H1 (cell line): ENCODE measurements at regions not wholly inside any gene's neighbourhood (a gene's known extent, or its start where the extent isn't known, plus 50 kb on each side); places are given as distances from the start of the nearest gene placed in this dataset.

Experiments
- CTCF ChIA-PET: fragments of 300-600 bp; sonication (Branson Sonifier 250); formaldehyde crosslinking; loops from one replicate; lab custom pipeline; 2021; ENCODE audit not compliant: partially characterized antibody; lab: Charles Lee
- POLR2A ChIA-PET: fragments of 300-600 bp; sonication (Branson Sonifier 250); formaldehyde crosslinking; loops from one replicate; lab custom pipeline; 2021; ENCODE audit warnings: inconsistent platforms; ENCODE audit not compliant: partially characterized antibody; lab: Charles Lee
- DNase-seq, 2 experiments: peaks; one replicate each; pipeline versions ENCODE4 v3.0.0 to v3.0.0-alpha.2; 2010 to 2022; ENCODE audit warnings: low spot score in 2 of 2, low read depth in 1 of 2, mixed read lengths in 1 of 2
- FAIRE-seq: peaks from 2 replicates; lab custom pipeline; 2011; peaks lifted over from hg19 to GRCh38; lab: Jason Lieb, UNC
- H2AFZ ChIP-seq: 2 replicates; pipeline ENCODE4 v1.8.1; 2012; ENCODE audit warnings: low read length, inconsistent platforms
- H2AK5ac ChIP-seq: 2 replicates; pipeline ENCODE4 v1.6.1; 2013; ENCODE audit warnings: low read depth, low read length
- H2BK120ac ChIP-seq: replicated peaks from 2 replicates; pipeline ENCODE3; 2013; ENCODE audit warnings: low read depth, low read length, inconsistent platforms
- H2BK12ac ChIP-seq: 2 replicates; pipeline ENCODE4 v1.6.1; 2013; ENCODE audit warnings: low read depth, low read length
- H2BK15ac ChIP-seq: 2 replicates; pipeline ENCODE4 v1.6.1; 2013; ENCODE audit warnings: low read length
- H2BK20ac ChIP-seq: 2 replicates; pipeline ENCODE4 v1.6.1; 2013; ENCODE audit warnings: low read length
- H2BK5ac ChIP-seq: 2 replicates; pipeline ENCODE4 v1.6.1; 2013; ENCODE audit warnings: low read depth, low read length
- H3K14ac ChIP-seq: 2 replicates; pipeline ENCODE4 v1.6.1; 2013; ENCODE audit warnings: inconsistent platforms; ENCODE audit not compliant: insufficient read length
- H3K18ac ChIP-seq: 2 replicates; pipeline ENCODE4 v1.6.1; 2013; ENCODE audit warnings: low read length; ENCODE audit errors: extremely low read depth
- H3K23ac ChIP-seq: 2 replicates; pipeline ENCODE4 v1.6.1; 2013; ENCODE audit warnings: inconsistent platforms; ENCODE audit not compliant: insufficient read length
- H3K23me2 ChIP-seq: 2 replicates; pipeline ENCODE4 v1.6.1; 2013; ENCODE audit warnings: low read depth, low read length
- H3K27ac ChIP-seq: 2 replicates; pipeline ENCODE4 v1.6.1; 2011; ENCODE audit warnings: low read depth, low read length, inconsistent platforms
- H3K27me3 ChIP-seq, 4 experiments: replicated peaks in 1 of 4; 1 replicate in 1 of 4; 2 replicates in 3 of 4; pipeline versions ENCODE4 v1.6.1 to v1.8.1; 2011 to 2013; ENCODE audit warnings: low read length in 3 of 4, mild to moderate bottlenecking in 3 of 4, inconsistent platforms in 2 of 4, mixed read lengths in 2 of 4, moderate library complexity in 1 of 4; ENCODE audit not compliant: control insufficient read depth in 3 of 4, insufficient read depth in 3 of 4; ENCODE audit errors: extremely low read depth in 1 of 4
- H3K36me3 ChIP-seq, 4 experiments: 2 replicates each; pipeline versions ENCODE4 v1.6.1 to v1.8.1; 2011 to 2013; ENCODE audit warnings: mild to moderate bottlenecking in 4 of 4, low read length in 3 of 4, moderate library complexity in 2 of 4, control low read depth in 1 of 4, inconsistent platforms in 1 of 4; ENCODE audit not compliant: insufficient read depth in 4 of 4, control insufficient read depth in 2 of 4
- H3K4ac ChIP-seq: replicated peaks from 2 replicates; pipeline ENCODE3; 2013; ENCODE audit warnings: low read length, low read depth, mixed read lengths, inconsistent platforms; ENCODE audit not compliant: insufficient read length
- H3K4me1 ChIP-seq, 4 experiments: replicated peaks in 1 of 4; 1 replicate in 1 of 4; 2 replicates in 3 of 4; pipeline versions ENCODE4 v1.6.1 to v1.8.1; 2011 to 2013; ENCODE audit warnings: low read length in 3 of 4, inconsistent platforms in 2 of 4, mixed read lengths in 1 of 4; ENCODE audit not compliant: insufficient read depth in 4 of 4, control insufficient read depth in 3 of 4
- H3K4me2 ChIP-seq, 2 experiments: 2 replicates each; pipeline versions ENCODE4 v1.6.1 to v1.8.1; 2011 to 2013; ENCODE audit warnings: low read depth in 2 of 2, low read length in 2 of 2, control low read depth in 1 of 2, inconsistent platforms in 1 of 2, mild to moderate bottlenecking in 1 of 2; ENCODE audit not compliant: insufficient read depth in 1 of 2
- H3K4me3 ChIP-seq, 4 experiments: fragments of 200-600, 300-600 bp in 1 of 4; sonication (generic), shearing (Covaris generic), sonication (Bioruptor Twin) in 1 of 4; 2 replicates each; pipeline versions ENCODE4 v1.5.1 to v1.8.1; 2011 to 2016; ENCODE audit warnings: low read length in 4 of 4, low read depth in 3 of 4, control low read depth in 2 of 4, inconsistent platforms in 2 of 4, mild to moderate bottlenecking in 2 of 4, mixed read lengths in 1 of 4, moderate library complexity in 1 of 4; ENCODE audit not compliant: insufficient read depth in 2 of 4; ENCODE audit errors: extremely low read depth in 1 of 4
- H3K56ac ChIP-seq: replicated peaks from 2 replicates; pipeline ENCODE3; 2013; ENCODE audit warnings: low read depth, mild to moderate bottlenecking, mixed read lengths, low read length, inconsistent platforms; ENCODE audit not compliant: insufficient read length
- H3K79me1 ChIP-seq: 2 replicates; pipeline ENCODE4 v1.6.1; 2013; ENCODE audit warnings: low read depth, low read length, control low read depth
- H3K79me2 ChIP-seq, 2 experiments: 2 replicates each; pipeline versions ENCODE4 v1.6.1 to v1.8.1; 2012 to 2013; ENCODE audit warnings: low read length in 2 of 2, mild to moderate bottlenecking in 2 of 2, inconsistent platforms in 1 of 2; ENCODE audit not compliant: insufficient read depth in 2 of 2, control insufficient read depth in 1 of 2
- H3K9ac ChIP-seq, 4 experiments: replicated peaks in 1 of 4; 1 replicate in 1 of 4; 2 replicates in 3 of 4; pipeline versions ENCODE4 v1.6.1 to v1.8.1; 2011 to 2013; ENCODE audit warnings: low read depth in 3 of 4, low read length in 3 of 4, control low read depth in 2 of 4, mild to moderate bottlenecking in 2 of 4, moderate library complexity in 2 of 4, inconsistent platforms in 1 of 4; ENCODE audit errors: extremely low read depth in 1 of 4
- H3K9me3 ChIP-seq, 2 experiments: 2 replicates each; pipeline versions ENCODE4 v1.6.1 to v1.8.1; 2012 to 2013; ENCODE audit warnings: mild to moderate bottlenecking in 2 of 2, moderate library complexity in 2 of 2, control low read depth in 1 of 2, inconsistent platforms in 1 of 2, low read depth in 1 of 2, low read length in 1 of 2, mixed read lengths in 1 of 2; ENCODE audit not compliant: insufficient read depth in 2 of 2
- H4K20me1 ChIP-seq, 2 experiments: replicated peaks in 1 of 2; 2 replicates each; pipeline versions ENCODE3 to v1.8.1; 2011 to 2013; ENCODE audit warnings: inconsistent platforms in 2 of 2, low read length in 2 of 2, mild to moderate bottlenecking in 1 of 2; ENCODE audit not compliant: insufficient read depth in 2 of 2, control insufficient read depth in 1 of 2
- H4K5ac ChIP-seq: 2 replicates; pipeline ENCODE4 v1.6.1; 2013; ENCODE audit warnings: low read length, low read depth, mixed read lengths, inconsistent platforms; ENCODE audit not compliant: insufficient read length
- H4K8ac ChIP-seq: 2 replicates; pipeline ENCODE4 v1.8.0; 2013; ENCODE audit warnings: mild to moderate bottlenecking, moderate library complexity, low read length, inconsistent platforms; ENCODE audit not compliant: insufficient read depth; ENCODE audit errors: extremely low read depth
- H4K91ac ChIP-seq: replicated peaks from 2 replicates; pipeline ENCODE3; 2013; ENCODE audit warnings: low read length, mixed read lengths, inconsistent platforms; ENCODE audit not compliant: insufficient read length
- GTF2F1 ChIP-seq: IDR thresholded peaks from 2 replicates; pipeline ENCODE4 v1.6.1; 2012; ENCODE audit warnings: low read depth, low read length, improper control_type of control experiment, borderline replicate concordance
- HDAC2 ChIP-seq, 2 experiments: fragments of 300-600 bp in 1 of 2; sonication (generic) in 1 of 2; IDR thresholded peaks; 2 replicates each; pipeline ENCODE4 v1.6.1; 2011 to 2012; ENCODE audit warnings: low read depth in 2 of 2, low read length in 2 of 2, mild to moderate bottlenecking in 2 of 2, moderate library complexity in 2 of 2, borderline replicate concordance in 1 of 2, inconsistent platforms in 1 of 2
- PHF8 ChIP-seq: fragments of 200-600 bp; sonication (generic); conservative IDR thresholded peaks from 2 replicates; pipeline ENCODE4 v1.7.1; 2012; ENCODE audit warnings: low read depth, mild to moderate bottlenecking, inconsistent platforms, low read length, moderate library complexity
- SIX5 ChIP-seq: IDR thresholded peaks from 2 replicates; pipeline ENCODE4 v1.6.1; 2011; ENCODE audit warnings: mild to moderate bottlenecking, low read depth, low read length
- SP2 ChIP-seq: IDR thresholded peaks from 2 replicates; pipeline ENCODE4 v1.6.1; 2012; ENCODE audit warnings: mild to moderate bottlenecking, low read length, inconsistent platforms
- TEAD4 ChIP-seq: IDR thresholded peaks from 2 replicates; pipeline ENCODE4 v1.6.1; 2012; ENCODE audit warnings: low read depth, low read length, inconsistent platforms, mixed read lengths
- YY1 ChIP-seq: IDR thresholded peaks from 2 replicates; pipeline ENCODE4 v1.6.1; 2011; ENCODE audit warnings: low read depth, mild to moderate bottlenecking, low read length
- WGBS, 2 experiments: shearing (Covaris generic) in 1 of 2; methylation state at CpG; one replicate each; pipeline versions ENCODE4 v1.1.6 to v1.1.7; 2013 to 2015; ENCODE audit warnings: low lambda C conversion rate in 2 of 2, mixed read lengths in 2 of 2, inconsistent platforms in 1 of 2, low coverage in 1 of 2, missing lambda C conversion rate in 1 of 2; ENCODE audit not compliant: insufficient replicate concordance in 2 of 2, insufficient coverage in 1 of 2, insufficient read length in 1 of 2; ENCODE audit errors: extremely low coverage in 1 of 2, missing lambda C conversion rate in 1 of 2; 5-methylcytosine and 5-hydroxymethylcytosine counted together
- TF ChIP-seq, protein P1 (sequence below): IDR thresholded peaks from 2 replicates; pipeline ENCODE4 v1.6.1; 2011; ENCODE audit warnings: low read length, improper control_type of control experiment
- TF ChIP-seq, protein P2 (sequence below), 3 experiments: IDR thresholded peaks; 1 replicate in 2 of 3; 2 replicates in 1 of 3; pipeline versions ENCODE4 v1.5.1 to v1.6.1; 2011; ENCODE audit warnings: low read length in 3 of 3, mild to moderate bottlenecking in 3 of 3, inconsistent platforms in 2 of 3, low read depth in 1 of 3, moderate library complexity in 1 of 3; ENCODE audit not compliant: insufficient read depth in 1 of 3; ENCODE audit errors: control extremely low read depth in 1 of 3

- H2AFZ ChIP-seq: no peak overlapping the region
- ChIA-PET POLR2A (no interaction called here), CTCF (interaction anchor here (1.3 kb wide), 1 partner anchor 8 kb away, joined by 3 read pairs; no protein-coding TSS in a partner anchor)
- H3K4ac ChIP-seq: no peak overlapping the region
- FAIRE-seq (no peak), DNase-seq (no peak)
- no peak overlapping the region for H3K14ac ChIP-seq
- no peak overlapping the region for H3K4me2 ChIP-seq
- H3K79me1 ChIP-seq: no peaks in the 10 kb centered on the region
- H2BK120ac ChIP-seq: no peak overlapping the region
- H2AK5ac ChIP-seq: no peak overlapping the region
- H3K79me2 ChIP-seq: no peaks in the 10 kb centered on the region
- no peak overlapping the region for H2BK15ac ChIP-seq
- no peaks in the 10 kb centered on the region for H3K27me3 ChIP-seq
- H4K5ac ChIP-seq: no peak overlapping the region
- no peaks in the 10 kb centered on the region for H3K36me3 ChIP-seq
- no peaks in the 10 kb centered on the region for H3K4me1 ChIP-seq
- no peak overlapping the region for H3K23ac ChIP-seq
- H2BK5ac ChIP-seq: no peak overlapping the region
- H4K20me1 ChIP-seq: no peaks in the 10 kb centered on the region
- no peak overlapping the region for H3K9ac ChIP-seq
- no peaks in the 10 kb centered on the region for H3K23me2 ChIP-seq
- H3K27ac ChIP-seq: no peak overlapping the region
- H3K9me3 ChIP-seq: no peaks in the 10 kb centered on the region
- 97% methylated on average over 4 of the region's 4 CpGs; no CpG with 5 or more reads in 1 of the 2 experiments for WGBS, 2 experiments
- H2BK12ac ChIP-seq: no peak overlapping the region
- H3K4me3 ChIP-seq: no peak overlapping the region
- H3K56ac ChIP-seq: no peak overlapping the region
- no peak overlapping the region for H4K8ac ChIP-seq
- H3K18ac ChIP-seq: no peak overlapping the region
- H4K91ac ChIP-seq: no peak overlapping the region
- H2BK20ac ChIP-seq: no peak overlapping the region
- TF ChIP-seq SIX5: no peak
- TF ChIP-seq PHF8: no peak
- no peak for TF ChIP-seq GTF2F1
- TF ChIP-seq, protein P1, sequence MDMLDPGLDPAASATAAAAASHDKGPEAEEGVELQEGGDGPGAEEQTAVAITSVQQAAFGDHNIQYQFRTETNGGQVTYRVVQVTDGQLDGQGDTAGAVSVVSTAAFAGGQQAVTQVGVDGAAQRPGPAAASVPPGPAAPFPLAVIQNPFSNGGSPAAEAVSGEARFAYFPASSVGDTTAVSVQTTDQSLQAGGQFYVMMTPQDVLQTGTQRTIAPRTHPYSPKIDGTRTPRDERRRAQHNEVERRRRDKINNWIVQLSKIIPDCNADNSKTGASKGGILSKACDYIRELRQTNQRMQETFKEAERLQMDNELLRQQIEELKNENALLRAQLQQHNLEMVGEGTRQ: no peak
- TF ChIP-seq HDAC2 (IDR thresholded peaks at IDR 0.05; ENCODE audit: borderline replicate concordance in 1 of 2, low read depth in 2 of 2, low read length in 2 of 2): no peak
- no peak for TF ChIP-seq YY1
- no peak for TF ChIP-seq TEAD4
- TF ChIP-seq, protein P2, sequence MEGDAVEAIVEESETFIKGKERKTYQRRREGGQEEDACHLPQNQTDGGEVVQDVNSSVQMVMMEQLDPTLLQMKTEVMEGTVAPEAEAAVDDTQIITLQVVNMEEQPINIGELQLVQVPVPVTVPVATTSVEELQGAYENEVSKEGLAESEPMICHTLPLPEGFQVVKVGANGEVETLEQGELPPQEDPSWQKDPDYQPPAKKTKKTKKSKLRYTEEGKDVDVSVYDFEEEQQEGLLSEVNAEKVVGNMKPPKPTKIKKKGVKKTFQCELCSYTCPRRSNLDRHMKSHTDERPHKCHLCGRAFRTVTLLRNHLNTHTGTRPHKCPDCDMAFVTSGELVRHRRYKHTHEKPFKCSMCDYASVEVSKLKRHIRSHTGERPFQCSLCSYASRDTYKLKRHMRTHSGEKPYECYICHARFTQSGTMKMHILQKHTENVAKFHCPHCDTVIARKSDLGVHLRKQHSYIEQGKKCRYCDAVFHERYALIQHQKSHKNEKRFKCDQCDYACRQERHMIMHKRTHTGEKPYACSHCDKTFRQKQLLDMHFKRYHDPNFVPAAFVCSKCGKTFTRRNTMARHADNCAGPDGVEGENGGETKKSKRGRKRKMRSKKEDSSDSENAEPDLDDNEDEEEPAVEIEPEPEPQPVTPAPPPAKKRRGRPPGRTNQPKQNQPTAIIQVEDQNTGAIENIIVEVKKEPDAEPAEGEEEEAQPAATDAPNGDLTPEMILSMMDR (IDR thresholded peaks at IDR 0.05; ENCODE audit: control extremely low read depth in 1 of 3, insufficient read depth in 1 of 3, low read depth in 1 of 3, low read length in 3 of 3): no peak
- no peak for TF ChIP-seq SP2
Observed at GRCh38 chr4:179392787-179393186, 1950.5 kb upstream of the AGA start.
